HEK293T (cell line): ENCODE measurements at regions not wholly inside any gene's neighbourhood (a gene's known extent, or its start where the extent isn't known, plus 50 kb on each side); places are given as distances from the start of the nearest gene placed in this dataset.

Experiments
- ELF4 ChIP-seq: fragments of 450-650 bp; IDR thresholded peaks from 2 replicates; pipeline ENCODE4 v1.6.1; 2017; ENCODE audit warnings: antibody characterized with exemption
- FOXA1 ChIP-seq: fragments of 450-650 bp; IDR thresholded peaks from 2 replicates; pipeline ENCODE4 v1.6.1; 2016; ENCODE audit warnings: mild to moderate bottlenecking
- FOXM1 ChIP-seq: fragments of 450-650 bp; IDR thresholded peaks from 2 replicates; pipeline ENCODE4 v1.6.1; 2017; ENCODE audit warnings: mild to moderate bottlenecking, borderline replicate concordance
- SP1 ChIP-seq: fragments of 450-650 bp; IDR thresholded peaks from 2 replicates; pipeline ENCODE4 v1.6.1; 2017
- SUZ12 ChIP-seq: fragments of 450-650 bp; IDR thresholded peaks from 2 replicates; pipeline ENCODE4 v1.6.1; 2016; ENCODE audit warnings: mild to moderate bottlenecking
- TARDBP ChIP-seq: fragments of 450-650 bp; IDR thresholded peaks from 2 replicates; pipeline ENCODE4 v1.6.1; 2016
- ZNF384 ChIP-seq: fragments of 450-650 bp; IDR thresholded peaks from 2 replicates; pipeline ENCODE4 v1.6.1; 2016

GRCh38 chr1:83800066-83800465, 198.9 kb downstream of the TTLL7 start:
- no peak for TF ChIP-seq ELF4
- no peak for TF ChIP-seq SP1
- no peak for TF ChIP-seq FOXM1
- no peak for TF ChIP-seq TARDBP
- TF ChIP-seq FOXA1 = no peak
- no peak for TF ChIP-seq SUZ12
- no peak for TF ChIP-seq ZNF384
